K562 (cell line): ENCODE measurements at regions not wholly inside any gene's neighbourhood (a gene's known extent, or its start where the extent isn't known, plus 50 kb on each side); places are given as distances from the start of the nearest gene placed in this dataset.

Experiments used
- ATAC-seq: fragments of 200-7000 bp; cut with Tn5 transposase; 3 replicates; pipeline ENCODE4 v1.9.1; 2020; ENCODE audit warnings: moderate library complexity
- BruUV-seq: library from RNA; stranded (reverse); fragments of 400-500 nt; replicated peaks from 2 replicates; lab custom pipeline; 2021; lab: Mats Ljungman, UMichigan
- CTCF ChIA-PET: fragments of 300-600 bp; formaldehyde crosslinking; extraction: SDS; loops from one replicate; lab custom pipeline; 2021; ENCODE audit warnings: low intra/inter-chr PET ratio; lab: Yijun Ruan, JAX
- POLR2A ChIA-PET: fragments of 300-600, 350-650 bp; sonication (Branson Sonifier 250); formaldehyde crosslinking; extraction: SDS; loops from one replicate; lab custom pipeline; 2021; ENCODE audit warnings: antibody characterized with exemption, inconsistent platforms; lab: Yijun Ruan, JAX
- DNase-seq, 4 experiments: peaks; one replicate each; pipeline versions ENCODE4 v3.0.0 to v3.0.0-alpha.2; 2011 to 2018; ENCODE audit warnings: low spot score in 3 of 4, mixed read lengths in 3 of 4; ENCODE audit errors: extremely low read depth in 1 of 4
- FAIRE-seq: peaks from 2 replicates; lab custom pipeline; 2011; peaks lifted over from hg19 to GRCh38; lab: Jason Lieb, UNC
- H2AFZ ChIP-seq: 2 replicates; pipeline ENCODE4 v1.6.0; 2011; ENCODE audit warnings: low read depth, low read length, control low read depth, inconsistent platforms
- H3K27ac ChIP-seq: fragments of 200-600 bp; 3 replicates; pipeline ENCODE4 v1.8.0; 2011; ENCODE audit warnings: low read depth, mild to moderate bottlenecking, control low read depth, inconsistent platforms, low read length, moderate library complexity, mixed read lengths; ENCODE audit errors: extremely low read depth
- H3K27me3 ChIP-seq, 2 experiments: fragments of 300-600 bp in 1 of 2; 2 replicates in 1 of 2; 3 replicates in 1 of 2; pipeline versions ENCODE4 v1.6.0 to v1.8.0; 2011; ENCODE audit warnings: inconsistent platforms in 2 of 2, low read length in 2 of 2, mild to moderate bottlenecking in 1 of 2, mixed read lengths in 1 of 2, moderate library complexity in 1 of 2; ENCODE audit not compliant: control insufficient read depth in 2 of 2, insufficient read depth in 2 of 2
- H3K36me3 ChIP-seq: fragments of 300-600 bp; 3 replicates; pipeline ENCODE4 v1.8.0; 2011; ENCODE audit warnings: mild to moderate bottlenecking, low read length, inconsistent platforms; ENCODE audit not compliant: control insufficient read depth, insufficient read depth
- H3K4me1 ChIP-seq, 2 experiments: fragments of 200-600 bp in 1 of 2; replicated peaks in 1 of 2; 2 replicates in 1 of 2; 3 replicates in 1 of 2; pipeline versions ENCODE4 v1.5.1 to v1.8.0; 2011; ENCODE audit warnings: inconsistent platforms in 2 of 2, low read length in 2 of 2, mild to moderate bottlenecking in 1 of 2, mixed read lengths in 1 of 2, moderate library complexity in 1 of 2; ENCODE audit not compliant: control insufficient read depth in 2 of 2, insufficient read depth in 2 of 2
- H3K4me2 ChIP-seq: 2 replicates; pipeline ENCODE4 v1.6.1; 2011; ENCODE audit warnings: low read length, control low read depth, inconsistent platforms, mixed read lengths; ENCODE audit not compliant: insufficient read depth
- H3K4me3 ChIP-seq: fragments of 200-600 bp; sonication (generic), shearing (Covaris generic); 2 replicates; pipeline ENCODE4 v1.5.1; 2016; ENCODE audit warnings: control low read depth, inconsistent platforms
- H3K79me2 ChIP-seq: fragments of 200-600 bp; 3 replicates; pipeline ENCODE4 v1.8.0; 2011; ENCODE audit warnings: low read length, inconsistent platforms; ENCODE audit not compliant: control insufficient read depth, insufficient read depth
- H3K9ac ChIP-seq, 2 experiments: 2 replicates each; pipeline versions ENCODE4 v1.6.0 to v1.6.1; 2011; ENCODE audit warnings: low read depth in 2 of 2, low read length in 2 of 2, control low read depth in 1 of 2, inconsistent platforms in 1 of 2, mild to moderate bottlenecking in 1 of 2, mixed read lengths in 1 of 2; ENCODE audit not compliant: insufficient read depth in 1 of 2
- H3K9me1 ChIP-seq: one replicate; pipeline ENCODE4 v1.6.0; 2011; ENCODE audit warnings: inconsistent platforms, mild to moderate bottlenecking, low read length, moderate library complexity; ENCODE audit not compliant: control insufficient read depth, insufficient read depth
- H3K9me3 ChIP-seq: replicated peaks from 2 replicates; pipeline ENCODE4 v1.5.1; 2011; ENCODE audit warnings: low read depth, low read length, inconsistent platforms; ENCODE audit not compliant: control insufficient read depth, insufficient read depth
- H4K20me1 ChIP-seq: replicated peaks from 2 replicates; pipeline ENCODE4 v1.6.1; 2011; ENCODE audit warnings: low read length, inconsistent platforms, mixed read lengths; ENCODE audit not compliant: control insufficient read depth, insufficient read depth
- ATF6 ChIP-seq: sonication (generic); formaldehyde crosslinking; IDR thresholded peaks from 2 replicates; pipeline ENCODE4 v1.4.0; 2020; ENCODE audit warnings: mild to moderate bottlenecking, missing genetic modification reagents
- BHLHE40 ChIP-seq: IDR thresholded peaks from 2 replicates; pipeline ENCODE4 v1.6.1; 2011; ENCODE audit warnings: low read length, improper control_type of control experiment
- ETV6 ChIP-seq, 3 experiments: fragments of 150-350 bp in 1 of 3; sonication (generic) in 1 of 3; formaldehyde crosslinking in 1 of 3; IDR thresholded peaks; 2 replicates each; pipeline versions ENCODE4 v1.6.1 to v1.8.0; 2014 to 2022; ENCODE audit warnings: borderline replicate concordance in 2 of 3, low read depth in 2 of 3, antibody characterized with exemption in 1 of 3, low read length in 1 of 3, mild to moderate bottlenecking in 1 of 3, missing genetic modification reagents in 1 of 3
- GTF2A2 ChIP-seq: IDR thresholded peaks from 2 replicates; pipeline ENCODE4 v1.6.1; 2016; ENCODE audit warnings: mild to moderate bottlenecking, missing genetic modification characterization, missing compliant biosample characterization
- HMBOX1 ChIP-seq: sonication (generic); IDR thresholded peaks from 2 replicates; pipeline ENCODE4 v1.6.1; 2016
- HMG20A ChIP-seq: fragments of 450-650 bp; formaldehyde crosslinking; conservative IDR thresholded peaks from 2 replicates; pipeline ENCODE4 v1.4.0; 2020; ENCODE audit warnings: mild to moderate bottlenecking, mixed read lengths
- PRMT5 ChIP-seq: sonication (generic); formaldehyde crosslinking; IDR thresholded peaks from 2 replicates; pipeline ENCODE4 v1.5.0; 2020; ENCODE audit warnings: missing genetic modification reagents
- SMARCA4 ChIP-seq: fragments of 450-650 bp; IDR thresholded peaks from 2 replicates; pipeline ENCODE4 v1.6.1; 2016
- SRSF9 ChIP-seq: fragments of 200-400 bp; formaldehyde crosslinking; IDR thresholded peaks from 2 replicates; pipeline ENCODE4 v1.6.1; 2017; ENCODE audit warnings: low read depth, low read length, borderline replicate concordance
- ZBTB7A ChIP-seq: IDR thresholded peaks from 2 replicates; pipeline ENCODE4 v1.6.1; 2011; ENCODE audit warnings: low read depth, mild to moderate bottlenecking, low read length, moderate library complexity, borderline replicate concordance; ENCODE audit not compliant: control insufficient read depth
- ZNF165 ChIP-seq: fragments of 250-450 bp; sonication (Bioruptor Pico); IDR thresholded peaks from 2 replicates; pipeline ENCODE4 v1.4.0; 2020; ENCODE audit warnings: borderline replicate concordance
- ZNF3 ChIP-seq: fragments of 250-450 bp; sonication (Bioruptor Pico); IDR thresholded peaks from 2 replicates; pipeline ENCODE4 v1.5.0; 2021; ENCODE audit warnings: mild to moderate bottlenecking, moderate library complexity
- ZNF445 ChIP-seq: fragments of 250-450 bp; sonication (Bioruptor Pico); IDR thresholded peaks from 2 replicates; pipeline ENCODE4 v1.4.0; 2020; ENCODE audit warnings: low read depth, mild to moderate bottlenecking, moderate library complexity
- ZNF695 ChIP-seq: fragments of 450-650 bp; formaldehyde crosslinking; IDR thresholded peaks from 2 replicates; pipeline ENCODE4 v1.4.0; 2020; ENCODE audit warnings: mild to moderate bottlenecking, moderate library complexity
- WGBS: fragments of 100-300 bp; shearing (Covaris generic); methylation state at CpG from one replicate; pipeline ENCODE4 v1.1.6; 2016; ENCODE audit warnings: low coverage, mixed read lengths; ENCODE audit not compliant: insufficient coverage; ENCODE audit errors: missing lambda C conversion rate; 5-methylcytosine and 5-hydroxymethylcytosine counted together
- in situ Hi-C: fragments of 300-500 bp; cut with MboI; formaldehyde crosslinking; loops from 4 replicates; pipeline ENCODE4 v1.15.0; 2018; ENCODE audit warnings: inconsistent platforms, mixed read lengths
- intact Hi-C: fragments of 100-400 bp; cut with micrococcal nuclease; formaldehyde crosslinking; loops from 2 replicates; pipeline ENCODE4 v1.14.2; 2022

GRCh38 chr14:81801921-81802320, 268.3 kb upstream of the SEL1L start (continued):
- TF ChIP-seq HMG20A (CRISPR knock-in tag) = no peak

DNA sequence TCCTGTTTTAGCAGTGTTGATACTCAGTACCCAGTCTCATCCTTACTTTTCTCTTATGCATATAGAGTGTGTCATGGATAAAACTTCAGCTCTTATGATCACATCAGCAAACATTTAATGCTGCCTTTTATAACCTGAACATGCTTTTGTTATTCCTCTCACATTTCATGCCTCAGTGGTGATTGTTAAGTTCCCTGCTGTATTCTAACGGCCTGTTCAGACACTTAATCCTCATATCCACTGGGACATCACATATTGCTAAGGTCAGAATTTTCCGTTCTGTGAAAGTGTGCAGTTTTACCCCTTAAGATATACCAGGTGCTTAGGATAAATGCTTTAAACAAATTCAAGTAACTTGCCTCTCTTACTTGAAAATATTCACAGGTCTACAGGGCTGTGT, 268.7 kb upstream of the SEL1L start:
- Histone ChIP-seq H3K27me3 (no peaks in the 10 kb centered on the region), H2AFZ (no peak overlapping the region), H3K9me3 (no peaks in the 10 kb centered on the region), H3K4me2 (no peak overlapping the region), H3K36me3 (no peaks in the 10 kb centered on the region), H3K79me2 (no peaks in the 10 kb centered on the region), H3K4me1 (no peaks in the 10 kb centered on the region), H4K20me1 (no peaks in the 10 kb centered on the region), H3K9me1 (no peaks in the 10 kb centered on the region), H3K4me3 (no peak overlapping the region), H3K27ac (no peak overlapping the region), H3K9ac (no peak overlapping the region)
- ATAC-seq = no peak
- BruUV-seq = no TSS peak
- TF ChIP-seq SRSF9 (no peak), ETV6 (IDR thresholded peaks at IDR 0.05; ENCODE audit: borderline replicate concordance in 1 of 2, low read depth in 2 of 2, low read length in 1 of 2) (no peak), ETV6 (CRISPR knock-in tag; IDR thresholded peaks at IDR 0.05; ENCODE audit: borderline replicate concordance) (no peak)
- intact Hi-C loops = no loop called here
- ChIA-PET POLR2A (no interaction called here), CTCF (no interaction called here)
- WGBS = 0% methylated on average over 2 of the region's 2 CpGs
- no peak for FAIRE-seq
- in situ Hi-C loops = no loop called here
- no peak for DNase-seq

GRCh38 chr14:81805785-81806184, 272.1 kb upstream of the SEL1L start:
- Histone ChIP-seq H3K9ac (no peak overlapping the region), H3K36me3 (no peaks in the 10 kb centered on the region), H3K4me3 (no peak overlapping the region), H4K20me1 (no peaks in the 10 kb centered on the region), H3K9me3 (no peaks in the 10 kb centered on the region), H3K4me2 (no peak overlapping the region), H3K79me2 (no peaks in the 10 kb centered on the region), H3K27ac (no peak overlapping the region), H2AFZ (no peak overlapping the region), H3K9me1 (no peaks in the 10 kb centered on the region), H3K4me1 (no peaks in the 10 kb centered on the region), H3K27me3 (no peaks in the 10 kb centered on the region)
- POLR2A ChIA-PET = no interaction called here
- FAIRE-seq (no peak), ATAC-seq (no peak), DNase-seq (no peak)
- in situ Hi-C loops (no loop called here), intact Hi-C loops (no loop called here)
- whole genome bisulfite sequencing = 0% methylated on average over 2 of the region's 2 CpGs
- CTCF ChIA-PET = no interaction called here
- no TSS peak for BruUV-seq
- no peak for TF ChIP-seq HMBOX1
- no peak for TF ChIP-seq ATF6 (CRISPR knock-in tag)
- no peak for TF ChIP-seq ZNF695
- no peak for TF ChIP-seq ZNF165 (CRISPR knock-in tag)
- TF ChIP-seq ZNF3 (CRISPR knock-in tag) = no peak
- TF ChIP-seq BHLHE40 = no peak
- no peak for TF ChIP-seq ZNF445 (CRISPR knock-in tag)
- no peak for TF ChIP-seq SMARCA4
- TF ChIP-seq GTF2A2 (tag) = no peak
- TF ChIP-seq PRMT5 (CRISPR knock-in tag) = no peak
- TF ChIP-seq ZBTB7A = no peak
